ENCODE measurements at regions not wholly inside any gene's neighbourhood (a gene's known extent, or its start where the extent isn't known, plus 50 kb on each side); places are given as distances from the start of the nearest gene placed in this dataset.

DNA sequence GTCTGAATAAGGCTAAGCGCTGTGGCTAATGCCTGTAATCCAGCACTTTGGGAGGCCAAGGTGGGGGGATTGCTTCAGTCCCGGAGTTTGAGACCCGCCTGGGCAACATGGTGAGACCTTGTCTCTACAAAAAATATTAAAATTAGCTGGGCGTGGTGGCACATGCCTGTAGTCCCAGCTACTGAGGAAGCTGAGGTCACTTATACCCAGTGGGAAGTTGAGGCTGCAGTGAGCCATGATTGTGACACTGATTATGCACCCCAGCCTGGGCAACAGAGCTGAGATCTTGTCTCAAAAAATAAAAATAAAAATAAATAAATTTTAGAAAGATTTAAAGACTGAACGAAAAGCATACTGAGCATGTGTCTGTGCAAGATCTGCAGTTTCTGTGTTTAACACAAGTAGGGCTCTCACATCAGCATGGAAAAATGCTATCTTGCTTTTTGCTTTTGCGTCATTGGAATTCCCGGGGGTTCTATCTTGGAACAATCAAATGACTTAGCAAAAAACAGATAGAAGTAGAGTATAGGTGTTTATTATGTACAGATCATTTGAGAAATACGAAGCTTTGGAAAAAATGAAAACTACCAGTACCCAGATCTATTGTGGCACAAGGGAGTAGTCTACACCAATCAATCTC lies 161.9 kb downstream of the CAPZA3 start:
- Histone ChIP-seq H3K9me3 (no peaks in the 10 kb centered on the region; the same call in 2 of the 3 replicates), H3K27ac (no peak overlapping the region), H3K4me1 (no peaks in the 10 kb centered on the region), H3K4me3 (no peak overlapping the region), H3K4me2 (no peak overlapping the region)
- no peak for FAIRE-seq
- WGBS (ENCODE audit: missing lambda C conversion rate) = 62% methylated on average over 8 of the region's 8 CpGs
- ChIA-PET CTCF (no interaction called here), POLR2A (no interaction called here)
- no peak for TF ChIP-seq FOSL2 (IDR thresholded peaks at IDR 0.05)
- no peak for TF ChIP-seq FOSL2 (CRISPR knock-in tag; IDR thresholded peaks at IDR 0.05)
- no peak for TF ChIP-seq RFX5 (IDR thresholded peaks at IDR 0.05)
- TF ChIP-seq ZSCAN20 (CRISPR knock-in tag; IDR thresholded peaks at IDR 0.05) = no peak
- DNase-seq (ENCODE audit: low read depth in 1 of 2, low spot score in 1 of 2) = no peak
- no peak for ATAC-seq

GRCh38 chr12:18905134-18905533 lies 167.2 kb downstream of the CAPZA3 start:
- H3K4me2 ChIP-seq = no peak overlapping the region
- no peaks in the 10 kb centered on the region for H3K4me1 ChIP-seq
- no peak overlapping the region for H3K4me3 ChIP-seq
- no peaks in the 10 kb centered on the region for H3K9me3 ChIP-seq
- FAIRE-seq (no peak), ATAC-seq (no peak), DNase-seq (ENCODE audit: low read depth in 1 of 2, low spot score in 1 of 2) (peak in 1 of 2 experiments; percentile 5)
- POLR2A ChIA-PET = no interaction called here
- CTCF ChIA-PET = interaction anchor here (0.5 kb wide), 1 partner anchor 200 kb away, joined by 3 read pairs; no protein-coding TSS in a partner anchor
- WGBS (ENCODE audit: missing lambda C conversion rate) = 38% methylated on average over 2 of the region's 2 CpGs
- no peak for TF ChIP-seq HDAC2 (IDR thresholded peaks at IDR 0.05)
- H3K27ac ChIP-seq = no peak overlapping the region

GRCh38 chr12:18906395-18906794 lies 168.5 kb downstream of the CAPZA3 start:
- ATAC-seq = no peak
- no peak overlapping the region for H3K4me3 ChIP-seq
- DNase-seq (ENCODE audit: low read depth in 1 of 2, low spot score in 1 of 2) = no peak
- no peak for FAIRE-seq
- H3K27ac ChIP-seq = no peak overlapping the region
- no peaks in the 10 kb centered on the region for H3K9me3 ChIP-seq
- TF ChIP-seq BHLHE40 (IDR thresholded peaks at IDR 0.05; ENCODE audit: low read depth, low read length) (no peak), RCOR1 (IDR thresholded peaks at IDR 0.05; ENCODE audit: low read depth, low read length) (no peak), NR3C1 (IDR thresholded peaks at IDR 0.05) (no peak), NPAS2 (CRISPR knock-in tag; IDR thresholded peaks at IDR 0.05; ENCODE audit: borderline replicate concordance) (no peak), KDM1A (IDR thresholded peaks at IDR 0.05; ENCODE audit: low read depth) (no peak), JUNB (IDR thresholded peaks at IDR 0.05) (no peak), HEYL (CRISPR knock-in tag; IDR thresholded peaks at IDR 0.05) (no peak), BCL3 (IDR thresholded peaks at IDR 0.05) (no peak), ELK1 (IDR thresholded peaks at IDR 0.05; ENCODE audit: low read depth, low read length) (no peak), CBX8 (IDR thresholded peaks at IDR 0.05) (no peak), ZSCAN20 (CRISPR knock-in tag; IDR thresholded peaks at IDR 0.05) (no peak), PHF8 (IDR thresholded peaks at IDR 0.05; ENCODE audit: borderline replicate concordance, low read depth) (no peak)
- POLR2A ChIA-PET = no interaction called here
- WGBS (ENCODE audit: missing lambda C conversion rate) = 90% methylated on average over 1 of the region's 1 CpG
- H3K4me1 ChIP-seq = no peaks in the 10 kb centered on the region
- no peak overlapping the region for H3K4me2 ChIP-seq
- CTCF ChIA-PET = no interaction called here

GRCh38 chr12:18907127-18907526 lies 169.2 kb downstream of the CAPZA3 start:
- H3K9me3 ChIP-seq = peaks cover 2% of the 10 kb centered on the region; the same call in 1 of the 3 replicates
- ATAC-seq = no peak
- H3K27ac ChIP-seq = no peak overlapping the region
- CTCF ChIA-PET = no interaction called here
- POLR2A ChIA-PET = no interaction called here
- H3K4me3 ChIP-seq = no peak overlapping the region
- no peak for DNase-seq (ENCODE audit: low read depth in 1 of 2, low spot score in 1 of 2)
- whole genome bisulfite sequencing (ENCODE audit: missing lambda C conversion rate) = 52% methylated on average over 5 of the region's 5 CpGs
- no peak for FAIRE-seq
- no peak overlapping the region for H3K4me2 ChIP-seq
- no peaks in the 10 kb centered on the region for H3K4me1 ChIP-seq
- TF ChIP-seq SREBF2 (IDR thresholded peaks at IDR 0.05) (no peak), HES2 (IDR thresholded peaks at IDR 0.05) (no peak), NPAS2 (CRISPR knock-in tag; IDR thresholded peaks at IDR 0.05; ENCODE audit: borderline replicate concordance) (no peak), FOSB (CRISPR knock-in tag; IDR thresholded peaks at IDR 0.05) (no peak), POLR2A (IDR thresholded peaks at IDR 0.05; ENCODE audit: low read length) (no peak), HOXB13 (CRISPR knock-in tag; IDR thresholded peaks at IDR 0.05; ENCODE audit: low read depth) (no peak), RNF2 (IDR thresholded peaks at IDR 0.05; ENCODE audit: borderline replicate concordance, low read depth) (no peak), NFE2L2 (conservative IDR thresholded peaks at IDR 0.05; ENCODE audit: low read length) (no peak), EHF (CRISPR knock-in tag; IDR thresholded peaks at IDR 0.05) (no peak), CTCF (IDR thresholded peaks at IDR 0.05) (no peak), ZSCAN20 (CRISPR knock-in tag; IDR thresholded peaks at IDR 0.05) (no peak), ZFP36 (IDR thresholded peaks at IDR 0.05; ENCODE audit: borderline replicate concordance, partially characterized antibody) (no peak), RARB (CRISPR knock-in tag; IDR thresholded peaks at IDR 0.05) (no peak)
- TF ChIP-seq, protein P1, sequence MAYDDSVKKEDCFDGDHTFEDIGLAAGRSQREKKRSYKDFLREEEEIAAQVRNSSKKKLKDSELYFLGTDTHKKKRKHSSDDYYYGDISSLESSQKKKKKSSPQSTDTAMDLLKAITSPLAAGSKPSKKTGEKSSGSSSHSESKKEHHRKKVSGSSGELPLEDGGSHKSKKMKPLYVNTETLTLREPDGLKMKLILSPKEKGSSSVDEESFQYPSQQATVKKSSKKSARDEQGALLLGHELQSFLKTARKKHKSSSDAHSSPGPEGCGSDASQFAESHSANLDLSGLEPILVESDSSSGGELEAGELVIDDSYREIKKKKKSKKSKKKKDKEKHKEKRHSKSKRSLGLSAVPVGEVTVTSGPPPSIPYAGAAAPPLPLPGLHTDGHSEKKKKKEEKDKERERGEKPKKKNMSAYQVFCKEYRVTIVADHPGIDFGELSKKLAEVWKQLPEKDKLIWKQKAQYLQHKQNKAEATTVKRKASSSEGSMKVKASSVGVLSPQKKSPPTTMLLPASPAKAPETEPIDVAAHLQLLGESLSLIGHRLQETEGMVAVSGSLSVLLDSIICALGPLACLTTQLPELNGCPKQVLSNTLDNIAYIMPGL (CRISPR knock-in tag; IDR thresholded peaks at IDR 0.05; ENCODE audit: borderline replicate concordance) = no peak

Data from A549 (cell line).